GM12878 (cell line): ENCODE measurements at regions not wholly inside any gene's neighbourhood (a gene's known extent, or its start where the extent isn't known, plus 50 kb on each side); places are given as distances from the start of the nearest gene placed in this dataset.

Experiments used
- ATAC-seq: fragments of 200-7000 bp; cut with Tn5 transposase; 3 replicates; pipeline ENCODE4 v1.9.1; 2020; ENCODE audit warnings: mild to moderate bottlenecking, moderate library complexity
- BruUV-seq: library from RNA; stranded (reverse); fragments of 400-500 nt; replicated peaks from 2 replicates; lab custom pipeline; 2021; lab: Mats Ljungman, UMichigan
- CTCF ChIA-PET: fragments of 300-600 bp; sonication (Branson Sonifier 250); formaldehyde crosslinking; extraction: SDS; loops from one replicate; lab custom pipeline; 2021; ENCODE audit warnings: inconsistent platforms; lab: Yijun Ruan, JAX
- POLR2A ChIA-PET: fragments of 350-600 bp; formaldehyde crosslinking; extraction: SDS; loops from one replicate; lab custom pipeline; 2021; ENCODE audit warnings: inconsistent platforms; lab: Charles Lee
- RAD21 ChIA-PET: fragments of 300-600 bp; sonication (Branson Sonifier 250); formaldehyde crosslinking; loops from one replicate; lab custom pipeline; 2023; ENCODE audit warnings: antibody characterized with exemption; ENCODE audit not compliant: unreplicated experiment; lab: Charles Lee
- SMC1A ChIA-PET: fragments of 300-600 bp; sonication (Branson Sonifier 250); formaldehyde crosslinking; loops from one replicate; lab custom pipeline; 2023; ENCODE audit not compliant: unreplicated experiment, uncharacterized antibody; lab: Charles Lee
- DNase-seq: peaks from one replicate; pipeline ENCODE4 v3.0.0-alpha.2; 2011; ENCODE audit warnings: low read depth, low spot score
- FAIRE-seq: peaks from 3 replicates; lab custom pipeline; 2011; peaks lifted over from hg19 to GRCh38; lab: Jason Lieb, UNC
- H2AFZ ChIP-seq: 2 replicates; pipeline ENCODE4 v1.6.0; 2011; ENCODE audit warnings: low read depth, low read length, control low read depth; ENCODE audit not compliant: control insufficient read depth
- H3K27ac ChIP-seq: 2 replicates; pipeline ENCODE4 v1.5.1; 2011; ENCODE audit warnings: control low read depth; ENCODE audit not compliant: control insufficient read depth, insufficient read depth
- H3K27me3 ChIP-seq, 2 experiments: replicated peaks in 1 of 2; 2 replicates each; pipeline versions ENCODE4 v1.6.0 to v1.6.1; 2011; ENCODE audit warnings: low read length in 1 of 2; ENCODE audit not compliant: control insufficient read depth in 2 of 2, insufficient read depth in 2 of 2
- H3K36me3 ChIP-seq, 2 experiments: 2 replicates each; pipeline ENCODE4 v1.5.1; 2011; ENCODE audit warnings: low read length in 1 of 2; ENCODE audit not compliant: control insufficient read depth in 2 of 2, insufficient read depth in 2 of 2
- H3K4me1 ChIP-seq: 2 replicates; pipeline ENCODE4 v1.6.1; 2011; ENCODE audit warnings: mild to moderate bottlenecking, low read length, moderate library complexity, mixed read lengths; ENCODE audit not compliant: control insufficient read depth, insufficient read depth
- H3K4me2 ChIP-seq: 2 replicates; pipeline ENCODE4 v1.6.0; 2011; ENCODE audit warnings: control low read depth; ENCODE audit not compliant: control insufficient read depth, insufficient read depth
- H3K4me3 ChIP-seq: fragments of 200-600 bp; sonication (generic); 2 replicates; pipeline ENCODE4 v1.5.1; 2016
- H3K79me2 ChIP-seq: 2 replicates; pipeline ENCODE4 v1.6.0; 2011; ENCODE audit warnings: low read length; ENCODE audit not compliant: control insufficient read depth, insufficient read depth
- H3K9ac ChIP-seq: 2 replicates; pipeline ENCODE4 v1.8.0; 2011; ENCODE audit warnings: low read length, control low read depth, mixed read lengths; ENCODE audit not compliant: control insufficient read depth, insufficient read depth
- H3K9me3 ChIP-seq: replicated peaks from 3 replicates; pipeline ENCODE4 v1.5.1; 2011; ENCODE audit warnings: mild to moderate bottlenecking, low read length; ENCODE audit not compliant: control insufficient read depth, insufficient read depth
- H4K20me1 ChIP-seq: 2 replicates; pipeline ENCODE4 v1.6.0; 2011; ENCODE audit not compliant: control insufficient read depth, insufficient read depth
- ATF2 ChIP-seq: IDR thresholded peaks from 2 replicates; pipeline ENCODE4 v1.6.1; 2012; ENCODE audit warnings: low read length, inconsistent platforms
- ATF3 ChIP-seq: IDR thresholded peaks from 2 replicates; pipeline ENCODE4 v1.6.1; 2011; ENCODE audit warnings: low read depth, mild to moderate bottlenecking, low read length, moderate library complexity, borderline replicate concordance; ENCODE audit errors: extremely low read depth
- CREB1 ChIP-seq: IDR thresholded peaks from 2 replicates; pipeline ENCODE4 v1.6.1; 2012; ENCODE audit warnings: low read depth, mild to moderate bottlenecking, inconsistent platforms
- GABPA ChIP-seq: IDR thresholded peaks from 2 replicates; pipeline ENCODE4 v1.6.1; 2014; ENCODE audit warnings: antibody characterized with exemption, low read depth, mild to moderate bottlenecking, inconsistent platforms
- IKZF2 ChIP-seq, 2 experiments: fragments of 450-650 bp; IDR thresholded peaks; 2 replicates each; pipeline ENCODE4 v1.6.1; 2017; ENCODE audit warnings: mild to moderate bottlenecking in 2 of 2, moderate library complexity in 2 of 2
- JUND ChIP-seq: IDR thresholded peaks from 2 replicates; pipeline ENCODE4 v1.6.1; 2012; ENCODE audit warnings: low read depth, mild to moderate bottlenecking, low read length, improper control_type of control experiment, moderate library complexity
- MTA2 ChIP-seq: fragments of 450-650 bp; IDR thresholded peaks from 2 replicates; pipeline ENCODE4 v1.6.1; 2016; ENCODE audit warnings: low read depth, mild to moderate bottlenecking, moderate library complexity
- NFIC ChIP-seq: IDR thresholded peaks from 2 replicates; pipeline ENCODE4 v1.6.1; 2012; ENCODE audit warnings: low read depth, mild to moderate bottlenecking, inconsistent platforms, low read length, moderate library complexity
- PML ChIP-seq: IDR thresholded peaks from 2 replicates; pipeline ENCODE4 v1.6.1; 2012; ENCODE audit warnings: low read length, inconsistent platforms
- POLR2AphosphoS2 ChIP-seq: IDR thresholded peaks from 2 replicates; pipeline ENCODE4 v1.6.1; 2011; ENCODE audit warnings: low read depth, mild to moderate bottlenecking, low read length, improper control_type of control experiment, moderate library complexity
- STAT3 ChIP-seq: IDR thresholded peaks from 2 replicates; pipeline ENCODE4 v1.6.1; 2011; ENCODE audit warnings: low read depth, low read length, improper control_type of control experiment
- TCF7 ChIP-seq: IDR thresholded peaks from 2 replicates; pipeline ENCODE4 v1.6.1; 2014; ENCODE audit warnings: antibody characterized with exemption, borderline replicate concordance
- USF1 ChIP-seq: IDR thresholded peaks from 2 replicates; pipeline ENCODE4 v1.6.1; 2011; ENCODE audit warnings: borderline replicate concordance, low read depth, mild to moderate bottlenecking, moderate library complexity, mixed read lengths, low read length; ENCODE audit not compliant: insufficient read depth; ENCODE audit errors: extremely low read length
- YBX1 ChIP-seq: fragments of 450-650 bp; IDR thresholded peaks from 2 replicates; pipeline ENCODE4 v1.6.1; 2016; ENCODE audit warnings: antibody characterized with exemption
- ZBTB4 ChIP-seq: fragments of 450-650 bp; formaldehyde crosslinking; IDR thresholded peaks from 2 replicates; pipeline ENCODE4 v1.4.0; 2022; ENCODE audit warnings: mild to moderate bottlenecking, moderate library complexity
- ZNF592 ChIP-seq: fragments of 450-650 bp; IDR thresholded peaks from 2 replicates; pipeline ENCODE4 v1.6.1; 2017; ENCODE audit warnings: mild to moderate bottlenecking, moderate library complexity
- WGBS: methylation state at CpG from one replicate; pipeline ENCODE4 v1.1.6; 2016; ENCODE audit warnings: low lambda C conversion rate; ENCODE audit not compliant: insufficient replicate concordance, insufficient coverage; ENCODE audit errors: missing lambda C conversion rate; 5-methylcytosine and 5-hydroxymethylcytosine counted together
- in situ Hi-C: fragments of 300-500 bp; cut with MboI; formaldehyde crosslinking; loops from 9 replicates; pipeline ENCODE4 v1.14.3; 2018; ENCODE audit warnings: mixed read lengths
- intact Hi-C: fragments of 100-400 bp; cut with micrococcal nuclease; formaldehyde crosslinking; loops from one replicate; pipeline ENCODE4 v1.14.2; 2022; ENCODE audit not compliant: unreplicated experiment

- H3K36me3 ChIP-seq, result no peaks in the 10 kb centered on the region
- FAIRE-seq (no peak), DNase-seq (no peak), ATAC-seq (no peak)
- no peak overlapping the region for H2AFZ ChIP-seq
- H4K20me1 ChIP-seq, result no peaks in the 10 kb centered on the region
- RAD21 ChIA-PET, result no interaction called here
- in situ Hi-C loops, result no loop called here
- POLR2A ChIA-PET, result no interaction called here
- H3K79me2 ChIP-seq, result no peaks in the 10 kb centered on the region
- no peak overlapping the region for H3K4me2 ChIP-seq
- WGBS, result 5% methylated on average over 3 of the region's 3 CpGs
- H3K9ac ChIP-seq, result no peak overlapping the region
- H3K4me1 ChIP-seq, result no peaks in the 10 kb centered on the region
- SMC1A ChIA-PET, result no interaction called here
- no peak overlapping the region for H3K4me3 ChIP-seq
- CTCF ChIA-PET, result no interaction called here
- BruUV-seq, result no TSS peak
- intact Hi-C loops, result no loop called here
- H3K27ac ChIP-seq, result no peak overlapping the region
- no peaks in the 10 kb centered on the region for H3K27me3 ChIP-seq
- no peaks in the 10 kb centered on the region for H3K9me3 ChIP-seq
- TF ChIP-seq STAT3 (no peak), JUND (no peak), MTA2 (no peak), PML (no peak), ZNF592 (no peak), NFIC (no peak), TCF7 (no peak), ZBTB4 (no peak), YBX1 (no peak), USF1 (no peak), ATF2 (no peak), POLR2AphosphoS2 (no peak), ATF3 (no peak), GABPA (no peak), CREB1 (no peak), IKZF2 (IDR thresholded peaks at IDR 0.05) (no peak)
Observed at GRCh38 chr2:220442012-220442411, 814.6 kb downstream of the SLC4A3 start.
